ENCODE measurements at regions not wholly inside any gene's neighbourhood (a gene's known extent, or its start where the extent isn't known, plus 50 kb on each side); places are given as distances from the start of the nearest gene placed in this dataset.

DNA sequence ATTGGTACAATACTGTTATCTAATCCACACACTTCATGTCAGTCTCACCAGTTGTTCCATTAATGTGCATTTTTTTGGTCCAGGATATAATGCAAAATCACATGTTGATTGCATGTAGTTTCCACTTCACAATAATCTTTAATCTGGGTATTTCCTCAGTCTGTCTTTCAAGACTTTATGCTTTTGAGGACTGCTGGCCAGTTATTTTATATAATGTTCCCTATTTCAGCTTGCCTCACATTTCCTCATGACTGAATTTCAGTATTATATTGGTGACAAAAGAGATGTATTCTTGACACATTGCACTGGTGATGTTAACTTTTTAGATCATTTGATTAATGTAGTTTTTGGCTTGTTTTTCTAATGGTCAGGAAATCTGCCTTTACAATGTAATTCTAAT, 368.3 kb downstream of the IRS2 start:
- TF ChIP-seq POLR2AphosphoS5 (IDR thresholded peaks at IDR 0.05) (no peak), POLR2A (IDR thresholded peaks at IDR 0.05) (no peak)

Data from spleen (tissue), 3 donors.